ENCODE measurements at regions not wholly inside any gene's neighbourhood (a gene's known extent, or its start where the extent isn't known, plus 50 kb on each side); places are given as distances from the start of the nearest gene placed in this dataset.
"Not testable (repeated sequence)": the region's sequence is repeated elsewhere in the genome, so short reads cannot be mapped to it uniquely, and the experiment has no call there.

DNA sequence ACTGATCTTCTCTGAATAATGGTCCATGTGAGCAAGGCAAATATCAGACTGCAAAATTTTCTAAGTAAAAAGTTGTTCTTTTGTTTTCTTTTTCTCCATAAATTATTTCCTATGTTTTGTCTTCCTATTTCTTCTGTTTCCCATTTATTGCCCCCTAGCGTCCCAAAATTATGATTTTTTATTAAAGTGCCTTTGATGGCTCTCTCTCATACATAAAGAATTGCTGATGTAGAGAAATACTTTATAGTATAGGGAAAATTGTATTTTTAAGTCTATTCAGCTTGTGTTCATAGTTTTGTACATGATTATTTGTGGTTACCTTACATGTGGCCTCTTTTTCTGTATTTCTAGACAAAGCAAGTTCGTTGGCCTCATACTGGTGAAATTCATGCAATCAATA lies 1031.2 kb downstream of the EFNA5 start:
- H3K18ac ChIP-seq (ENCODE audit: low read length) = no peak overlapping the region

GRCh38 chr5:106637275-106637674 lies 1033.5 kb downstream of the EFNA5 start:
- Histone ChIP-seq H3K79me2 (ENCODE audit: control insufficient read depth, insufficient read depth, low read length) (no peaks in the 10 kb centered on the region), H2BK5ac (ENCODE audit: low read length) (no peak overlapping the region), H3K4me2 (ENCODE audit: low read length) (no peak overlapping the region), H3K36me3 (ENCODE audit: control insufficient read depth, insufficient read depth, low read length) (no peaks in the 10 kb centered on the region), H3K18ac (ENCODE audit: low read length) (no peak overlapping the region), H3K23ac (ENCODE audit: low read length) (no peak overlapping the region), H3K27me3 (ENCODE audit: insufficient read depth, low read length, poor library complexity) (no peaks in the 10 kb centered on the region), H4K5ac (ENCODE audit: low read length) (no peak overlapping the region), H3K9ac (ENCODE audit: low read length) (no peak overlapping the region), H4K8ac (ENCODE audit: low read depth, low read length) (no peak overlapping the region), H3K79me1 (ENCODE audit: low read length) (no peaks in the 10 kb centered on the region), H3K27ac (ENCODE audit: low read depth, low read length) (no peak overlapping the region), H2BK15ac (replicated peaks; ENCODE audit: low read depth) (no peak overlapping the region), H3K4me1 (ENCODE audit: control insufficient read depth, low read depth, low read length) (no peaks in the 10 kb centered on the region), H2AK5ac (ENCODE audit: low read length) (no peak overlapping the region), H3K56ac (ENCODE audit: low read length) (no peak overlapping the region), H3K4ac (ENCODE audit: low read depth, low read length) (no peak overlapping the region), H2BK120ac (ENCODE audit: low read depth, low read length) (no peak overlapping the region), H3K4me3 (ENCODE audit: low read length) (no peak overlapping the region)
- no CpG with 5 or more reads among the region's 2 CpGs for WGBS (ENCODE audit: extremely low coverage, insufficient coverage, low lambda C conversion rate)
- no peak for DNase-seq

More for the DNA sequence above, 1031.2 kb downstream of the EFNA5 start:
- no peak overlapping the region for H2BK120ac ChIP-seq (ENCODE audit: low read depth, low read length)
- H4K5ac ChIP-seq (ENCODE audit: low read length) = no peak overlapping the region
- H3K79me2 ChIP-seq (ENCODE audit: control insufficient read depth, insufficient read depth, low read length) = no peaks in the 10 kb centered on the region
- no peak overlapping the region for H2AK5ac ChIP-seq (ENCODE audit: low read length)
- no peak overlapping the region for H3K4me3 ChIP-seq (ENCODE audit: low read length)
- H3K27ac ChIP-seq (ENCODE audit: low read depth, low read length) = no peak overlapping the region
- H3K4me2 ChIP-seq (ENCODE audit: low read length) = no peak overlapping the region
- H3K56ac ChIP-seq (ENCODE audit: low read length) = no peak overlapping the region
- no peak overlapping the region for H2BK5ac ChIP-seq (ENCODE audit: low read length)
- no peak overlapping the region for H3K23ac ChIP-seq (ENCODE audit: low read length)
- no peak overlapping the region for H3K9ac ChIP-seq (ENCODE audit: low read length)
- H3K27me3 ChIP-seq (ENCODE audit: insufficient read depth, low read length, poor library complexity) = no peaks in the 10 kb centered on the region
- no peaks in the 10 kb centered on the region for H3K36me3 ChIP-seq (ENCODE audit: control insufficient read depth, insufficient read depth, low read length)
- DNase-seq = no peak
- H2BK15ac ChIP-seq (replicated peaks; ENCODE audit: low read depth) = no peak overlapping the region
- H3K4ac ChIP-seq (ENCODE audit: low read depth, low read length) = no peak overlapping the region
- no peaks in the 10 kb centered on the region for H3K4me1 ChIP-seq (ENCODE audit: control insufficient read depth, low read depth, low read length)
- H4K8ac ChIP-seq (ENCODE audit: low read depth, low read length) = no peak overlapping the region
- WGBS (ENCODE audit: extremely low coverage, insufficient coverage, low lambda C conversion rate) = no CpG with 5 or more reads among the region's 2 CpGs
- H3K79me1 ChIP-seq (ENCODE audit: low read length) = no peaks in the 10 kb centered on the region

DNA sequence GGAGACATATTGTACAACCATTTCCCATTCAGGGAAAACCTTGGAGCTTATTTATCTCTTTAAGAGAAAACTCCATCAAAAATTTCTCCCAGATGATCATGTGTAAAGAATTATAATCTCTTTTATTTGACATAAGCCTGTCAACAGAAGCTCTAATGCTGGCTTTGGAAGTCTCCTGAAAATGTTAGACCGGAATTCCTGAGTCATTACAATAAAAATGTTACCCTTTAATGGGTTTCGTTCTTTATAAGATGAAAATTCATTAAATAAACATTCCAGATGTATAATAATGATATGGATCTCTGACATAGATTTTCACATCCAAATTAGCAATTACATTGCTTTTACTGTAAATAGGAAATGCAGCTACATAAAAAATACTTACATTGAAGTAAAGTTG lies 1036.4 kb downstream of the EFNA5 start:
- no peaks in the 10 kb centered on the region for H3K27me3 ChIP-seq (ENCODE audit: insufficient read depth, low read length, poor library complexity)

DNA sequence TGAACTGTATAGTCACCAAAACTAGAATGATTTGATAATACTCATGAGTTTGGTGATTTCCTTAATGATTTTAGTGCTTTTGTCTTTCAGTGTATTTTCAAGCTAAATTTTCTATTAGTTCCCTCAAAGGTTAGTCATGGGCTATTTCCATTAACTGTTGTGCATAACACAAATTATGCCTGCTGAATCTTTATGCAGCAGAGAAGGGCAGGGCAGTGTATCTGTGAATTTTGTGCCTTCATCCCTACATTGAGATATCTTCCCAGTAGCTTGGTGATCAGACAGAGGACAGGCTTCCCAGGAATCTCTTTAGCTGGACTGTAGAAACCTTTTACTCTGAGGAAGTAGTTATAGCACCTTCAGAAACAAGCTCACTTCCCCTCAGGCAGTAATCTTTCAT lies 1036.9 kb downstream of the EFNA5 start:
- H3K36me3 ChIP-seq (ENCODE audit: control insufficient read depth, insufficient read depth, low read length) = no peaks in the 10 kb centered on the region
- no peak overlapping the region for H3K27ac ChIP-seq (ENCODE audit: low read depth, low read length)
- H2BK5ac ChIP-seq (ENCODE audit: low read length) = no peak overlapping the region
- H3K23ac ChIP-seq (ENCODE audit: low read length) = no peak overlapping the region
- no peak overlapping the region for H2BK15ac ChIP-seq (replicated peaks; ENCODE audit: low read depth)
- no peaks in the 10 kb centered on the region for H3K79me2 ChIP-seq (ENCODE audit: control insufficient read depth, insufficient read depth, low read length)
- no peaks in the 10 kb centered on the region for H3K4me1 ChIP-seq (ENCODE audit: control insufficient read depth, low read depth, low read length)
- H3K18ac ChIP-seq (ENCODE audit: low read length) = no peak overlapping the region
- no peak overlapping the region for H2AK5ac ChIP-seq (ENCODE audit: low read length)
- no peak for DNase-seq
- H3K4ac ChIP-seq (ENCODE audit: low read depth, low read length) = no peak overlapping the region
- H2BK120ac ChIP-seq (ENCODE audit: low read depth, low read length) = no peak overlapping the region
- H4K5ac ChIP-seq (ENCODE audit: low read length) = no peak overlapping the region
- no peak overlapping the region for H4K8ac ChIP-seq (ENCODE audit: low read depth, low read length)
- no peaks in the 10 kb centered on the region for H3K79me1 ChIP-seq (ENCODE audit: low read length)
- no peaks in the 10 kb centered on the region for H3K27me3 ChIP-seq (ENCODE audit: insufficient read depth, low read length, poor library complexity)
- no peak overlapping the region for H3K9ac ChIP-seq (ENCODE audit: low read length)
- no peak overlapping the region for H3K56ac ChIP-seq (ENCODE audit: low read length)
- H3K4me3 ChIP-seq (ENCODE audit: low read length) = no peak overlapping the region
- no peak overlapping the region for H3K4me2 ChIP-seq (ENCODE audit: low read length)

More for the DNA sequence above, 1036.4 kb downstream of the EFNA5 start:
- no peak for DNase-seq
- H2BK15ac ChIP-seq (replicated peaks; ENCODE audit: low read depth) = no peak overlapping the region
- H3K79me1 ChIP-seq (ENCODE audit: low read length) = no peaks in the 10 kb centered on the region
- no peaks in the 10 kb centered on the region for H3K79me2 ChIP-seq (ENCODE audit: control insufficient read depth, insufficient read depth, low read length)
- no peak overlapping the region for H4K5ac ChIP-seq (ENCODE audit: low read length)
- H3K4ac ChIP-seq (ENCODE audit: low read depth, low read length) = no peak overlapping the region
- H3K36me3 ChIP-seq (ENCODE audit: control insufficient read depth, insufficient read depth, low read length) = no peaks in the 10 kb centered on the region
- H3K56ac ChIP-seq (ENCODE audit: low read length) = no peak overlapping the region
- H3K4me1 ChIP-seq (ENCODE audit: control insufficient read depth, low read depth, low read length) = no peaks in the 10 kb centered on the region
- no peak overlapping the region for H3K4me3 ChIP-seq (ENCODE audit: low read length)
- no peak overlapping the region for H2BK5ac ChIP-seq (ENCODE audit: low read length)
- H3K23ac ChIP-seq (ENCODE audit: low read length) = no peak overlapping the region
- H3K9ac ChIP-seq (ENCODE audit: low read length) = no peak overlapping the region
- no CpG with 5 or more reads among the region's 2 CpGs for WGBS (ENCODE audit: extremely low coverage, insufficient coverage, low lambda C conversion rate)
- no peak overlapping the region for H3K18ac ChIP-seq (ENCODE audit: low read length)
- H3K27ac ChIP-seq (ENCODE audit: low read depth, low read length) = no peak overlapping the region
- H4K8ac ChIP-seq (ENCODE audit: low read depth, low read length) = no peak overlapping the region
- no peak overlapping the region for H3K4me2 ChIP-seq (ENCODE audit: low read length)
- H2AK5ac ChIP-seq (ENCODE audit: low read length) = no peak overlapping the region
- no peak overlapping the region for H2BK120ac ChIP-seq (ENCODE audit: low read depth, low read length)

- not testable (repeated sequence) for H3K4me2 ChIP-seq (ENCODE audit: low read length); H3K9ac ChIP-seq (ENCODE audit: low read length); H3K79me1 ChIP-seq (ENCODE audit: low read length); DNase-seq; H2AK5ac ChIP-seq (ENCODE audit: low read length); H4K8ac ChIP-seq (ENCODE audit: low read depth, low read length); H2BK15ac ChIP-seq (replicated peaks; ENCODE audit: low read depth); H4K5ac ChIP-seq (ENCODE audit: low read length); H3K4ac ChIP-seq (ENCODE audit: low read depth, low read length); H3K56ac ChIP-seq (ENCODE audit: low read length); H3K18ac ChIP-seq (ENCODE audit: low read length); H3K27ac ChIP-seq (ENCODE audit: low read depth, low read length); H3K27me3 ChIP-seq (ENCODE audit: insufficient read depth, low read length, poor library complexity); H3K4me3 ChIP-seq (ENCODE audit: low read length); H2BK120ac ChIP-seq (ENCODE audit: low read depth, low read length); H3K23ac ChIP-seq (ENCODE audit: low read length); H3K79me2 ChIP-seq (ENCODE audit: control insufficient read depth, insufficient read depth, low read length); H3K4me1 ChIP-seq (ENCODE audit: control insufficient read depth, low read depth, low read length); H3K36me3 ChIP-seq (ENCODE audit: control insufficient read depth, insufficient read depth, low read length); H2BK5ac ChIP-seq (ENCODE audit: low read length)
- no CpG with 5 or more reads among the region's 17 CpGs for WGBS (ENCODE audit: extremely low coverage, insufficient coverage, low lambda C conversion rate)
These were observed 1042.3 kb downstream of the EFNA5 start for GRCh38 chr5:106628456-106628855.

DNA sequence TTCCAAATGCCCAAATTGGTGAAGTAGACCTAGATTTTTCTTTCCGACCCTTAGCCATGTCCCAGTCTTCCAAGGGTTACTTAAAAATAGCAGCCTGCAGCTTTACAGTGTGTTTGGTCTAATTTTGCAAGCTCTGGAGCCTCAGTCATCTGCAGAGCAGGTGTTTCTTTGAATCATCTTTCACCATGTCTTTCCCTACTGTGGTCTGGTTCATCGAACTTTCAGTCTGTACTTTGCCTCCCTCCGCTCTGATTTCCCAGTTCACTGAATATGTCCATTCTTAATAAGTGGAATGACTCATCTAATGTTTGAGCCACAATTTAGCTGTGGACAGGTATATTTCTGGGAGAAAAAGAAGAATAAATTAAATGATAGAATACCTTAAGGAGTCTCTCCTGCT lies 1060.7 kb downstream of the EFNA5 start:
- Histone ChIP-seq H2BK120ac (ENCODE audit: low read depth, low read length) (no peak overlapping the region), H3K9ac (ENCODE audit: low read length) (no peak overlapping the region), H3K4me2 (ENCODE audit: low read length) (no peak overlapping the region), H2BK15ac (replicated peaks; ENCODE audit: low read depth) (no peak overlapping the region), H3K56ac (ENCODE audit: low read length) (no peak overlapping the region), H3K27ac (ENCODE audit: low read depth, low read length) (no peak overlapping the region), H3K36me3 (ENCODE audit: control insufficient read depth, insufficient read depth, low read length) (no peaks in the 10 kb centered on the region), H3K18ac (ENCODE audit: low read length) (no peak overlapping the region), H4K8ac (ENCODE audit: low read depth, low read length) (no peak overlapping the region), H2AK5ac (ENCODE audit: low read length) (no peak overlapping the region), H3K79me1 (ENCODE audit: low read length) (no peaks in the 10 kb centered on the region), H3K4me1 (ENCODE audit: control insufficient read depth, low read depth, low read length) (no peaks in the 10 kb centered on the region), H3K27me3 (ENCODE audit: insufficient read depth, low read length, poor library complexity) (no peaks in the 10 kb centered on the region), H3K4me3 (ENCODE audit: low read length) (no peak overlapping the region), H2BK5ac (ENCODE audit: low read length) (no peak overlapping the region), H3K23ac (ENCODE audit: low read length) (no peak overlapping the region), H3K4ac (ENCODE audit: low read depth, low read length) (no peak overlapping the region), H3K79me2 (ENCODE audit: control insufficient read depth, insufficient read depth, low read length) (no peaks in the 10 kb centered on the region), H4K5ac (ENCODE audit: low read length) (no peak overlapping the region)
- WGBS (ENCODE audit: extremely low coverage, insufficient coverage, low lambda C conversion rate) = no CpG with 5 or more reads among the region's 3 CpGs
- no peak for DNase-seq
